H1 (cell line): ENCODE measurements at regions not wholly inside any gene's neighbourhood (a gene's known extent, or its start where the extent isn't known, plus 50 kb on each side); places are given as distances from the start of the nearest gene placed in this dataset.

Experiments used
- CEBPB ChIP-seq: IDR thresholded peaks from 2 replicates; pipeline ENCODE4 v1.6.1; 2012; ENCODE audit warnings: low read depth, low read length
- EP300 ChIP-seq, 2 experiments: IDR thresholded peaks; 1 replicate in 1 of 2; 2 replicates in 1 of 2; pipeline ENCODE4 v1.6.1; 2011 to 2012; ENCODE audit warnings: low read depth in 2 of 2, low read length in 2 of 2, mild to moderate bottlenecking in 2 of 2, borderline replicate concordance in 1 of 2, inconsistent platforms in 1 of 2, moderate library complexity in 1 of 2
- EZH2 ChIP-seq: fragments of 200-600 bp; sonication (generic); IDR thresholded peaks from 2 replicates; pipeline ENCODE4 v1.7.1; 2012; ENCODE audit warnings: low read depth, mild to moderate bottlenecking, moderate library complexity, low read length, inconsistent platforms; ENCODE audit not compliant: severe bottlenecking
- JUND ChIP-seq: IDR thresholded peaks from 2 replicates; pipeline ENCODE4 v1.6.1; 2011; ENCODE audit warnings: mild to moderate bottlenecking, improper control_type of control experiment, low read length
- POLR2A ChIP-seq, 2 experiments: IDR thresholded peaks; 1 replicate in 1 of 2; 2 replicates in 1 of 2; pipeline ENCODE4 v1.6.1; 2011; ENCODE audit warnings: low read depth in 2 of 2, low read length in 2 of 2, mild to moderate bottlenecking in 2 of 2; ENCODE audit errors: control extremely low read depth in 1 of 2
- POLR2AphosphoS5 ChIP-seq: IDR thresholded peaks from 2 replicates; pipeline ENCODE4 v1.6.1; 2011; ENCODE audit warnings: low read depth, low read length
- RNF2 ChIP-seq: fragments of 200-900, 300-1000 bp; sonication (generic); IDR thresholded peaks from 2 replicates; pipeline ENCODE4 v1.7.1; 2016; ENCODE audit warnings: borderline replicate concordance, low read depth, mild to moderate bottlenecking, antibody characterized with exemption, low read length; ENCODE audit not compliant: poor library complexity, severe bottlenecking; ENCODE audit errors: missing control alignments
- SIN3A ChIP-seq, 2 experiments: IDR thresholded peaks in 1 of 2; conservative IDR thresholded peaks in 1 of 2; 2 replicates each; pipeline ENCODE4 v1.6.1; 2011 to 2012; ENCODE audit warnings: low read length in 2 of 2, improper control_type of control experiment in 1 of 2, low read depth in 1 of 2, mild to moderate bottlenecking in 1 of 2
- TAF1 ChIP-seq: IDR thresholded peaks from 2 replicates; pipeline ENCODE4 v1.6.1; 2011; ENCODE audit warnings: mild to moderate bottlenecking, low read depth, low read length
- TBP ChIP-seq: IDR thresholded peaks from 2 replicates; pipeline ENCODE4 v1.6.1; 2011; ENCODE audit warnings: low read depth, low read length, improper control_type of control experiment
- TEAD4 ChIP-seq: IDR thresholded peaks from 2 replicates; pipeline ENCODE4 v1.6.1; 2012; ENCODE audit warnings: low read depth, low read length, inconsistent platforms, mixed read lengths
- TF ChIP-seq, protein P1 (sequence below), 3 experiments: IDR thresholded peaks; 1 replicate in 2 of 3; 2 replicates in 1 of 3; pipeline versions ENCODE4 v1.5.1 to v1.6.1; 2011; ENCODE audit warnings: low read length in 3 of 3, mild to moderate bottlenecking in 3 of 3, inconsistent platforms in 2 of 3, low read depth in 1 of 3, moderate library complexity in 1 of 3; ENCODE audit not compliant: insufficient read depth in 1 of 3; ENCODE audit errors: control extremely low read depth in 1 of 3
- TF ChIP-seq, protein P2 (sequence below): IDR thresholded peaks from 2 replicates; pipeline ENCODE4 v1.6.1; 2012; ENCODE audit warnings: inconsistent platforms

DNA sequence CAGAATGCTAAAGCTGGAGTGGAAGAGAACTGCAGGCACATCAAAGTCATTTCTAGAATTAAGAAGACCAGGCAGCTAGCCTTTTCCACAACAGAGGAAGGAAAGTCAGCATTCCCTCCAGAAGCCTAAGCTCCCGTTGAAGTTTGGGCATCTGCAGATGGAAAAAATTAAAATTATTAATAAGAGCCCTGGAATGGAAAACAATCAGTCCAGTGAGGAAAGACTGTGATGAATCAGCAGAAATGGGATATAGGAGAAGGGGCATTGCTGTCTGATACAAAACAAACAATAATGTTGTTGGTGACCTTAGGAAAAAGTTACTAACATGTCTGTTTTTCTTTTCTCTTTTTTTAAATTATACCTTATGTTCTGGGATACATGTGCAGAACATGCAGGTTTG is 450.7 kb upstream of the SLC14A2 start:
- TF ChIP-seq, protein P1, sequence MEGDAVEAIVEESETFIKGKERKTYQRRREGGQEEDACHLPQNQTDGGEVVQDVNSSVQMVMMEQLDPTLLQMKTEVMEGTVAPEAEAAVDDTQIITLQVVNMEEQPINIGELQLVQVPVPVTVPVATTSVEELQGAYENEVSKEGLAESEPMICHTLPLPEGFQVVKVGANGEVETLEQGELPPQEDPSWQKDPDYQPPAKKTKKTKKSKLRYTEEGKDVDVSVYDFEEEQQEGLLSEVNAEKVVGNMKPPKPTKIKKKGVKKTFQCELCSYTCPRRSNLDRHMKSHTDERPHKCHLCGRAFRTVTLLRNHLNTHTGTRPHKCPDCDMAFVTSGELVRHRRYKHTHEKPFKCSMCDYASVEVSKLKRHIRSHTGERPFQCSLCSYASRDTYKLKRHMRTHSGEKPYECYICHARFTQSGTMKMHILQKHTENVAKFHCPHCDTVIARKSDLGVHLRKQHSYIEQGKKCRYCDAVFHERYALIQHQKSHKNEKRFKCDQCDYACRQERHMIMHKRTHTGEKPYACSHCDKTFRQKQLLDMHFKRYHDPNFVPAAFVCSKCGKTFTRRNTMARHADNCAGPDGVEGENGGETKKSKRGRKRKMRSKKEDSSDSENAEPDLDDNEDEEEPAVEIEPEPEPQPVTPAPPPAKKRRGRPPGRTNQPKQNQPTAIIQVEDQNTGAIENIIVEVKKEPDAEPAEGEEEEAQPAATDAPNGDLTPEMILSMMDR (IDR thresholded peaks at IDR 0.05; ENCODE audit: control extremely low read depth in 1 of 3, insufficient read depth in 1 of 3, low read depth in 1 of 3, low read length in 3 of 3) = no peak
- TF ChIP-seq TBP = no peak
- no peak for TF ChIP-seq POLR2AphosphoS5
- no peak for TF ChIP-seq TAF1
- no peak for TF ChIP-seq TEAD4
- no peak for TF ChIP-seq EP300 (IDR thresholded peaks at IDR 0.05; ENCODE audit: borderline replicate concordance in 1 of 2, low read depth in 2 of 2, low read length in 2 of 2)
- no peak for TF ChIP-seq POLR2A (IDR thresholded peaks at IDR 0.05; ENCODE audit: control extremely low read depth in 1 of 2, low read depth in 2 of 2, low read length in 2 of 2)
- no peak for TF ChIP-seq EZH2
- TF ChIP-seq, protein P2, sequence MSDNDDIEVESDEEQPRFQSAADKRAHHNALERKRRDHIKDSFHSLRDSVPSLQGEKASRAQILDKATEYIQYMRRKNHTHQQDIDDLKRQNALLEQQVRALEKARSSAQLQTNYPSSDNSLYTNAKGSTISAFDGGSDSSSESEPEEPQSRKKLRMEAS = no peak
- TF ChIP-seq CEBPB = no peak
- TF ChIP-seq RNF2 = no peak
- TF ChIP-seq SIN3A (conservative IDR thresholded peaks at IDR 0.05 in 1 of 2, IDR thresholded peaks at IDR 0.05 in 1 of 2; ENCODE audit: low read depth in 1 of 2, low read length in 2 of 2) = no peak
- TF ChIP-seq JUND = no peak
